ENCODE measurements at regions not wholly inside any gene's neighbourhood (a gene's known extent, or its start where the extent isn't known, plus 50 kb on each side); places are given as distances from the start of the nearest gene placed in this dataset.

DNA sequence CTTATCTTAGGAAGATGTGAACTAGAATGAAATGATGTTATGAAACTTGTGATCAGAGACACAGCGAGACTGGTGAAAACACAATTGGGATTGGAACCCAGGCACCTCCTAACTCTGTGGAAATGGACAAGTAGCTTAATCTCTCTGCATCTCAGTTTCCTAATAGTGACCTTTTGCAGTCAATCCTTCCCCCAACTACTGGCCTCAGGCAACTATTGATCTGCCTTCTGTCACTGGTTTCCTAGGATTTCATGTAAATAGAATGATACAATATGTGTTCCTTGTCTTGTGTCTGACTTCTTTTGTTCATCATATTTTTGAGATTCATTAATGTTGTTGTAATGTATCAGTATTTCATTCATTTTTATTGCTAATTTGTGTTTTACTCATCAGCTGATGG is 341.7 kb downstream of the REEP3 start:
- no peak for DNase-seq (ENCODE audit: low spot score)
- no peak overlapping the region for H2AFZ ChIP-seq (replicated peaks)
- no peak overlapping the region for H3K4me3 Mint-ChIP-seq
- no peak overlapping the region for H3K27ac ChIP-seq
- TF ChIP-seq, protein P1, sequence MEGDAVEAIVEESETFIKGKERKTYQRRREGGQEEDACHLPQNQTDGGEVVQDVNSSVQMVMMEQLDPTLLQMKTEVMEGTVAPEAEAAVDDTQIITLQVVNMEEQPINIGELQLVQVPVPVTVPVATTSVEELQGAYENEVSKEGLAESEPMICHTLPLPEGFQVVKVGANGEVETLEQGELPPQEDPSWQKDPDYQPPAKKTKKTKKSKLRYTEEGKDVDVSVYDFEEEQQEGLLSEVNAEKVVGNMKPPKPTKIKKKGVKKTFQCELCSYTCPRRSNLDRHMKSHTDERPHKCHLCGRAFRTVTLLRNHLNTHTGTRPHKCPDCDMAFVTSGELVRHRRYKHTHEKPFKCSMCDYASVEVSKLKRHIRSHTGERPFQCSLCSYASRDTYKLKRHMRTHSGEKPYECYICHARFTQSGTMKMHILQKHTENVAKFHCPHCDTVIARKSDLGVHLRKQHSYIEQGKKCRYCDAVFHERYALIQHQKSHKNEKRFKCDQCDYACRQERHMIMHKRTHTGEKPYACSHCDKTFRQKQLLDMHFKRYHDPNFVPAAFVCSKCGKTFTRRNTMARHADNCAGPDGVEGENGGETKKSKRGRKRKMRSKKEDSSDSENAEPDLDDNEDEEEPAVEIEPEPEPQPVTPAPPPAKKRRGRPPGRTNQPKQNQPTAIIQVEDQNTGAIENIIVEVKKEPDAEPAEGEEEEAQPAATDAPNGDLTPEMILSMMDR (IDR thresholded peaks at IDR 0.05), result no peak
- TF ChIP-seq EZH2 (IDR thresholded peaks at IDR 0.05), result no peak
- no peak for TF ChIP-seq EZH2phosphoT487 (IDR thresholded peaks at IDR 0.05)
- no peak overlapping the region for H3K4me3 ChIP-seq
- no peak overlapping the region for H3K27ac Mint-ChIP-seq
- H3K36me3 ChIP-seq, result no peaks in the 10 kb centered on the region
- H3F3A ChIP-seq (ENCODE audit: low read depth), result no peaks in the 10 kb centered on the region
- peaks cover 2% of the 10 kb centered on the region for H3K4me1 ChIP-seq
- H3K9me3 ChIP-seq (ENCODE audit: low read depth), result no peaks in the 10 kb centered on the region
- H3K9ac ChIP-seq, result no peak overlapping the region
- no peaks in the 10 kb centered on the region for H3K27me3 Mint-ChIP-seq (ENCODE audit: insufficient read depth, low read depth)
- no peaks in the 10 kb centered on the region for H3K79me2 ChIP-seq (ENCODE audit: low read depth)
- H4K20me1 ChIP-seq (ENCODE audit: low read depth), result no peaks in the 10 kb centered on the region
- H3K9me3 Mint-ChIP-seq, result peaks cover 7% of the 10 kb centered on the region
- peaks cover 10% of the 10 kb centered on the region for H3K4me1 Mint-ChIP-seq
- H3K27me3 ChIP-seq, result peaks cover 14% of the 10 kb centered on the region
- no peak overlapping the region for H3K4me2 ChIP-seq
- no peaks in the 10 kb centered on the region for H3K36me3 Mint-ChIP-seq

DNA sequence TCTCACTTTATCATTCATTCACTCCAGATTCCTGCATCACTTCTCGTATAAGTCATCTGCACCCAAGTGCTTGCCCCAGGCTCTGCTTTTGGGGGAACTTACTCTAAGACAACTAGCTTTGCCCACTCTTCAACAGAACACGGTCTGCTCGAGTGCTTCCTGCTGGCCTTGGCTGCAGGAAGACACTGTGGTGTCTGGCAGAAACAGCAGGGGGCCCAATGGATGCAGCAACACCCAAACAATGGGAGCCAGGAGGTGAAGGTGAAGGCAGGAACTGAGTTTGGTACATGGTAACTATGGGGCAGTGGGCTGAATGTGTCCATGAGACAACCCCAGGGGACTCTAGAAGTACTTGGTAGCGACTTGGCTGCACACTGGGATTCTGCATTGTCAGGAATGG is 344.0 kb downstream of the REEP3 start:
- H3K36me3 ChIP-seq, result no peaks in the 10 kb centered on the region
- H2AFZ ChIP-seq (replicated peaks), result no peak overlapping the region
- H3K9me3 Mint-ChIP-seq, result no peaks in the 10 kb centered on the region
- H3K4me3 Mint-ChIP-seq, result no peak overlapping the region
- no peaks in the 10 kb centered on the region for H3K79me2 ChIP-seq (ENCODE audit: low read depth)
- H3K4me3 ChIP-seq, result no peak overlapping the region
- no peak overlapping the region for H3K4me2 ChIP-seq
- H3K9me3 ChIP-seq (ENCODE audit: low read depth), result no peaks in the 10 kb centered on the region
- no peaks in the 10 kb centered on the region for H3K36me3 Mint-ChIP-seq
- no peaks in the 10 kb centered on the region for H3K27me3 Mint-ChIP-seq (ENCODE audit: insufficient read depth, low read depth)
- H3F3A ChIP-seq (ENCODE audit: low read depth), result no peaks in the 10 kb centered on the region
- H3K27ac ChIP-seq, result no peak overlapping the region
- TF ChIP-seq, protein P1 (IDR thresholded peaks at IDR 0.05), result no peak
- TF ChIP-seq EZH2phosphoT487 (IDR thresholded peaks at IDR 0.05), result no peak
- no peak for TF ChIP-seq EZH2 (IDR thresholded peaks at IDR 0.05)
- peaks cover 2% of the 10 kb centered on the region for H3K4me1 ChIP-seq
- no peak for DNase-seq (ENCODE audit: low spot score)
- peaks cover 10% of the 10 kb centered on the region for H3K4me1 Mint-ChIP-seq
- peaks cover 14% of the 10 kb centered on the region for H3K27me3 ChIP-seq
- no peak overlapping the region for H3K27ac Mint-ChIP-seq
- no peak overlapping the region for H3K9ac ChIP-seq
- H4K20me1 ChIP-seq (ENCODE audit: low read depth), result no peaks in the 10 kb centered on the region

DNA sequence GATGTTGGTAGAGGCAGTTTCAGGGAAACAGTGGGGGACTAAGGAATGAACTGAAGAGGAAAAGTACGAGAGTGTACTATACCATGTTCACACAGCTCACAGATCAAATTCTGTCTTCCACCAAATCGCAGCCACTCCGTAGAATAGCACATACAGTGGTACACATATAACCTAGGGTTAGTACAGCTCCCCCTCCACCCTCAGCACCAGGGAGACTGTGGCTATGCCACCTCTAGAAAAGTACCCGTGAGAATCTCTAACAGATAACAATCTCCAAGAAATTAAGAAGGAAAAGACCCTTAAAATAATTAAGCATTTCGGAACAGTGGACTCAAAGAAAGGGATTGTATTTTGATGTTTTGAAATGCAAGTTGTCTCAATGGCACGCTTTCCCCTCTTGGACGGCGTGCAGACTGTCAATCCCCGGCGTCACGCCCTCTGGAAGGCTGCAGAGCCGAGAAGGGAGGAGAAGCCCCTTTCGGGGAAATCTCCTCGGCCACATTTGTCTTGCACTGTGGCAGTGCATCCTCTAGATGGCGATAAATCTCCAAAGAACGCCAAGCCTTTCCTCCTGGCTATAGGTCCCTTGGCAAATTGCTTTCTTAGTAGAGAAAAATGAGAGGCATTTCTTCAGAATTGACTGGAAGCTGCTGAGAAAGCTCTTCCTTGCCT is 345.0 kb downstream of the REEP3 start:
- Histone ChIP-seq H3K79me2 (ENCODE audit: low read depth) (no peaks in the 10 kb centered on the region), H3K9me3 (ENCODE audit: low read depth) (no peaks in the 10 kb centered on the region), H3F3A (ENCODE audit: low read depth) (no peaks in the 10 kb centered on the region), H4K20me1 (ENCODE audit: low read depth) (no peaks in the 10 kb centered on the region), H3K9ac (no peak overlapping the region), H3K4me1 (peaks cover 2% of the 10 kb centered on the region), H3K36me3 (no peaks in the 10 kb centered on the region), H3K4me3 (peak overlapping the region; percentile 33), H3K27ac (no peak overlapping the region), H3K27me3 (peaks cover 14% of the 10 kb centered on the region), H2AFZ (replicated peaks) (peak overlapping the region; percentile 82), H3K4me2 (peak overlapping the region; percentile 70)
- TF ChIP-seq EZH2 (IDR thresholded peaks at IDR 0.05), result no peak
- no peak for TF ChIP-seq EZH2phosphoT487 (IDR thresholded peaks at IDR 0.05)
- TF ChIP-seq, protein P1 (IDR thresholded peaks at IDR 0.05), result peak; percentile 80
- Mint-ChIP-seq H3K36me3 (no peaks in the 10 kb centered on the region), H3K4me1 (peaks cover 10% of the 10 kb centered on the region), H3K9me3 (no peaks in the 10 kb centered on the region), H3K27ac (no peak overlapping the region), H3K27me3 (ENCODE audit: insufficient read depth, low read depth) (no peaks in the 10 kb centered on the region), H3K4me3 (peak overlapping the region; percentile 61)
- peak; percentile 88 for DNase-seq (ENCODE audit: low spot score)

Measured in neural progenitor cell (in vitro differentiated cells).